HEK293 (cell line): ENCODE measurements at regions not wholly inside any gene's neighbourhood (a gene's known extent, or its start where the extent isn't known, plus 50 kb on each side); places are given as distances from the start of the nearest gene placed in this dataset.

ENCODE experiments used
- CTCF ChIP-seq: fragments of 450-650 bp; formaldehyde crosslinking; IDR thresholded peaks from 2 replicates; pipeline ENCODE4 v1.5.1; 2016; ENCODE audit warnings: missing biosample characterization, missing genetic modification characterization
- KLF9 ChIP-seq: fragments of 450-650 bp; formaldehyde crosslinking; IDR thresholded peaks from 2 replicates; pipeline ENCODE4 v1.5.1; 2016; ENCODE audit warnings: missing biosample characterization, missing genetic modification characterization, low read depth
- REST ChIP-seq: fragments of 450-650 bp; formaldehyde crosslinking; IDR thresholded peaks from 2 replicates; pipeline ENCODE4 v1.5.1; 2016; ENCODE audit warnings: missing biosample characterization, missing genetic modification characterization
- ZBTB26 ChIP-seq: fragments of 450-650 bp; formaldehyde crosslinking; optimal IDR thresholded peaks from 2 replicates; pipeline ENCODE3; 2016; ENCODE audit warnings: missing biosample characterization, mild to moderate bottlenecking, missing genetic modification characterization
- ZNF133 ChIP-seq: fragments of 450-650 bp; formaldehyde crosslinking; IDR thresholded peaks from 2 replicates; pipeline ENCODE4 v1.5.1; 2016; ENCODE audit warnings: missing biosample characterization, missing genetic modification characterization
- ZNF138 ChIP-seq: fragments of 450-650 bp; formaldehyde crosslinking; IDR thresholded peaks from 2 replicates; pipeline ENCODE4 v1.5.1; 2016; ENCODE audit warnings: missing biosample characterization, missing genetic modification characterization, borderline replicate concordance
- ZNF24 ChIP-seq: fragments of 450-650 bp; formaldehyde crosslinking; IDR thresholded peaks from 2 replicates; pipeline ENCODE4 v1.5.1; 2016; ENCODE audit warnings: missing biosample characterization, missing genetic modification characterization
- ZNF398 ChIP-seq: fragments of 450-650 bp; formaldehyde crosslinking; IDR thresholded peaks from 2 replicates; pipeline ENCODE4 v1.5.1; 2017; ENCODE audit warnings: missing biosample characterization, missing genetic modification characterization
- ZNF449 ChIP-seq: fragments of 450-650 bp; formaldehyde crosslinking; IDR thresholded peaks from 2 replicates; pipeline ENCODE4 v1.5.1; 2017; ENCODE audit warnings: missing biosample characterization, mild to moderate bottlenecking, missing genetic modification characterization, moderate library complexity
- ZNF670 ChIP-seq: fragments of 450-650 bp; formaldehyde crosslinking; IDR thresholded peaks from 2 replicates; pipeline ENCODE4 v1.5.1; 2016; ENCODE audit warnings: missing biosample characterization, missing genetic modification characterization, low read depth

- TF ChIP-seq ZNF138 (tag by site-specific recombination) (no peak), ZNF670 (tag by site-specific recombination) (no peak), ZNF449 (no peak), CTCF (tag by site-specific recombination) (no peak), REST (tag by site-specific recombination) (no peak), ZBTB26 (tag by site-specific recombination) (no peak), ZNF133 (tag by site-specific recombination) (no peak), ZNF24 (tag by site-specific recombination) (peak; percentile 44; the same call in 1 of the 2 replicates), ZNF398 (tag by site-specific recombination) (no peak), KLF9 (no peak)
These were observed 331.6 kb downstream of the DYSF start for GRCh38 chr2:71784734-71785511.
